Caco-2 (cell line): ENCODE measurements at regions not wholly inside any gene's neighbourhood (a gene's known extent, or its start where the extent isn't known, plus 50 kb on each side); places are given as distances from the start of the nearest gene placed in this dataset.

Experiments used
- BruUV-seq: library from RNA; stranded (reverse); fragments of 400-500 nt; replicated peaks from 2 replicates; lab custom pipeline; 2021; lab: Mats Ljungman, UMichigan
- CTCF ChIA-PET: fragments of 300-600 bp; sonication (Branson Sonifier 250); formaldehyde crosslinking; loops from one replicate; lab custom pipeline; 2022; ENCODE audit warnings: antibody characterized with exemption; lab: Charles Lee
- POLR2A ChIA-PET: fragments of 300-600 bp; sonication (Branson Sonifier 250); formaldehyde crosslinking; loops from one replicate; lab custom pipeline; 2022; ENCODE audit warnings: antibody characterized with exemption; lab: Charles Lee
- DNase-seq, 2 experiments: peaks; one replicate each; pipeline versions ENCODE4 v3.0.0 to v3.0.0-alpha.2; 2020 to 2022
- H3K27me3 ChIP-seq: replicated peaks from 2 replicates; pipeline ENCODE4 v1.6.0; 2011; ENCODE audit warnings: low read length; ENCODE audit not compliant: control insufficient read depth, insufficient read depth
- H3K36me3 ChIP-seq: 2 replicates; pipeline ENCODE4 v1.5.1; 2011; ENCODE audit warnings: low read length; ENCODE audit not compliant: control insufficient read depth, insufficient read depth
- H3K4me1 ChIP-seq: fragments of 250-450 bp; sonication (Bioruptor Pico); 2 replicates; pipeline ENCODE4 v1.5.1; 2020; ENCODE audit warnings: mild to moderate bottlenecking
- H3K4me3 ChIP-seq: 2 replicates; pipeline ENCODE4 v1.5.1; 2011; ENCODE audit warnings: low read depth, mild to moderate bottlenecking, control low read depth, low read length
- H3K9me3 ChIP-seq: fragments of 250-450 bp; sonication (Bioruptor Pico); 2 replicates; pipeline ENCODE4 v1.5.1; 2020; ENCODE audit warnings: mild to moderate bottlenecking, moderate library complexity
- H3K27ac Mint-ChIP-seq: one replicate; pipeline ENCODE4 v1.8.0; 2022; ENCODE audit warnings: mixed read lengths; ENCODE audit not compliant: unreplicated experiment
- H3K27me3 Mint-ChIP-seq: one replicate; pipeline ENCODE4 v1.8.0; 2022; ENCODE audit warnings: mixed read lengths; ENCODE audit not compliant: insufficient read depth, unreplicated experiment
- H3K36me3 Mint-ChIP-seq: one replicate; pipeline ENCODE4 v1.8.0; 2022; ENCODE audit warnings: mild to moderate bottlenecking, mixed read lengths; ENCODE audit not compliant: insufficient read depth, unreplicated experiment
- H3K4me1 Mint-ChIP-seq: one replicate; pipeline ENCODE4 v1.8.0; 2022; ENCODE audit warnings: low read depth, mixed read lengths; ENCODE audit not compliant: unreplicated experiment
- H3K4me3 Mint-ChIP-seq: one replicate; pipeline ENCODE4 v1.8.0; 2022; ENCODE audit warnings: mild to moderate bottlenecking, moderate library complexity, mixed read lengths; ENCODE audit not compliant: unreplicated experiment
- H3K9me3 Mint-ChIP-seq: one replicate; pipeline ENCODE4 v1.8.0; 2022; ENCODE audit warnings: mixed read lengths; ENCODE audit not compliant: unreplicated experiment
- CTCF ChIP-seq, 2 experiments: fragments of 200-600 bp in 1 of 2; IDR thresholded peaks; 1 replicate in 1 of 2; 2 replicates in 1 of 2; pipeline versions ENCODE4 v1.5.1 to v1.8.0; 2011 to 2022; ENCODE audit warnings: antibody characterized with exemption in 1 of 2, control low read depth in 1 of 2, inconsistent platforms in 1 of 2, low read depth in 1 of 2, low read length in 1 of 2, mild to moderate bottlenecking in 1 of 2, moderate library complexity in 1 of 2; ENCODE audit not compliant: insufficient read depth in 1 of 2, severe bottlenecking in 1 of 2, unreplicated experiment in 1 of 2
- intact Hi-C: fragments of 100-400 bp; cut with micrococcal nuclease; formaldehyde crosslinking; loops from one replicate; pipeline ENCODE4 v1.10.0; 2022; ENCODE audit not compliant: unreplicated experiment

GRCh38 chr5:30142432-30142831 is 1051.1 kb upstream of the CDH6 start:
- H3K9me3 ChIP-seq = no peaks in the 10 kb centered on the region; the same call in 1 of the 2 replicates
- TF ChIP-seq CTCF (IDR thresholded peaks at IDR 0.05; ENCODE audit: insufficient read depth in 1 of 2, low read depth in 1 of 2, low read length in 1 of 2, severe bottlenecking in 1 of 2, unreplicated experiment in 1 of 2) = no peak
- H3K36me3 Mint-ChIP-seq = no peaks in the 10 kb centered on the region
- no peak for DNase-seq
- no peaks in the 10 kb centered on the region for H3K27me3 ChIP-seq
- ChIA-PET CTCF (no interaction called here), POLR2A (no interaction called here)
- H3K4me3 Mint-ChIP-seq = no peak overlapping the region
- H3K4me1 Mint-ChIP-seq = no peaks in the 10 kb centered on the region
- H3K4me1 ChIP-seq = no peaks in the 10 kb centered on the region
- H3K36me3 ChIP-seq = no peaks in the 10 kb centered on the region
- H3K4me3 ChIP-seq = no peak overlapping the region
- intact Hi-C loops = no loop called here
- H3K9me3 Mint-ChIP-seq = peaks cover 15% of the 10 kb centered on the region
- H3K27me3 Mint-ChIP-seq = peaks cover 3% of the 10 kb centered on the region
- no peak overlapping the region for H3K27ac Mint-ChIP-seq
- no TSS peak for BruUV-seq

- Mint-ChIP-seq H3K4me3 (no peak overlapping the region), H3K27ac (no peak overlapping the region), H3K9me3 (no peaks in the 10 kb centered on the region), H3K36me3 (no peaks in the 10 kb centered on the region), H3K27me3 (peaks cover 7% of the 10 kb centered on the region), H3K4me1 (no peaks in the 10 kb centered on the region)
- no peaks in the 10 kb centered on the region for H3K4me1 ChIP-seq
- H3K27me3 ChIP-seq = no peaks in the 10 kb centered on the region
- H3K4me3 ChIP-seq = no peak overlapping the region
- intact Hi-C loops = no loop called here
- POLR2A ChIA-PET = no interaction called here
- no peaks in the 10 kb centered on the region for H3K36me3 ChIP-seq
- CTCF ChIA-PET = no interaction called here
- no peak for TF ChIP-seq CTCF (IDR thresholded peaks at IDR 0.05; ENCODE audit: insufficient read depth in 1 of 2, low read depth in 1 of 2, low read length in 1 of 2, severe bottlenecking in 1 of 2, unreplicated experiment in 1 of 2)
- no peaks in the 10 kb centered on the region for H3K9me3 ChIP-seq
- DNase-seq = no peak
- BruUV-seq = no TSS peak
Measured at GRCh38 chr5:30121043-30121442, 1072.4 kb upstream of the CDH6 start.

- no peak for TF ChIP-seq CTCF (IDR thresholded peaks at IDR 0.05; ENCODE audit: insufficient read depth in 1 of 2, low read depth in 1 of 2, low read length in 1 of 2, severe bottlenecking in 1 of 2, unreplicated experiment in 1 of 2)
- peaks cover 4% of the 10 kb centered on the region for H3K27me3 Mint-ChIP-seq
- H3K27ac Mint-ChIP-seq = no peak overlapping the region
- BruUV-seq = no TSS peak
- no peak overlapping the region for H3K4me3 Mint-ChIP-seq
- H3K4me1 Mint-ChIP-seq = no peaks in the 10 kb centered on the region
- no peaks in the 10 kb centered on the region for H3K36me3 Mint-ChIP-seq
- intact Hi-C loops = no loop called here
- ChIA-PET POLR2A (no interaction called here), CTCF (no interaction called here)
- Histone ChIP-seq H3K4me1 (no peaks in the 10 kb centered on the region), H3K9me3 (no peaks in the 10 kb centered on the region), H3K36me3 (no peaks in the 10 kb centered on the region), H3K4me3 (no peak overlapping the region), H3K27me3 (no peaks in the 10 kb centered on the region)
- H3K9me3 Mint-ChIP-seq = no peaks in the 10 kb centered on the region
- DNase-seq = no peak
Measured at GRCh38 chr5:30117135-30117534, 1076.4 kb upstream of the CDH6 start.
